DMS 273 (cell line): ENCODE measurements at regions not wholly inside any gene's neighbourhood (a gene's known extent, or its start where the extent isn't known, plus 50 kb on each side); places are given as distances from the start of the nearest gene placed in this dataset.

Experiments used
- DNase-seq: peaks from one replicate; lab custom pipeline; 2025; ENCODE audit not compliant: unreplicated experiment; lab: John Stamatoyannopoulos, UW

- DNase-seq: no peak
Measured at GRCh38 chr20:59458645-59459044, 145.7 kb upstream of the PHACTR3 start.

DNA sequence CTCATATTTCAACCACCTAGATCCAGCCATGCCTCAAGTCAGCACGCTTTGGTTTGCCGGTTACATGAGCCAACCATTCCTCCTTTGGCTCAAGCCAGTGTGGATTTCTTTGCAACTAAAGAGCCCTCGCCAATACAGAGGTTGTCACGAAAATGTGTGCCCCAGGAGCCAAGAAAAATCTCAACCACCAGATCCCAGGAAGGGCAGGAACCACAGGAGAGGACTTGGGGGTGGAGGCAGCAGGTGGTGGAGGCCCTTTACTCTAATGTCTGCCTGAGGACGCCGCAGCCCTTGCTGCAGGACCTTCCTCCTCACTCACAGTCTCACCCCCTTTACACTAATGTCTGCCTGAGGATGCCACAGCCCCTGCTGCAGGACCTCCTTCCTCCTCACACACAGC is 144.8 kb upstream of the PHACTR3 start:
- DNase-seq: no peak

GRCh38 chr20:59460352-59460751 is 144.0 kb upstream of the PHACTR3 start:
- no peak for DNase-seq

DNA sequence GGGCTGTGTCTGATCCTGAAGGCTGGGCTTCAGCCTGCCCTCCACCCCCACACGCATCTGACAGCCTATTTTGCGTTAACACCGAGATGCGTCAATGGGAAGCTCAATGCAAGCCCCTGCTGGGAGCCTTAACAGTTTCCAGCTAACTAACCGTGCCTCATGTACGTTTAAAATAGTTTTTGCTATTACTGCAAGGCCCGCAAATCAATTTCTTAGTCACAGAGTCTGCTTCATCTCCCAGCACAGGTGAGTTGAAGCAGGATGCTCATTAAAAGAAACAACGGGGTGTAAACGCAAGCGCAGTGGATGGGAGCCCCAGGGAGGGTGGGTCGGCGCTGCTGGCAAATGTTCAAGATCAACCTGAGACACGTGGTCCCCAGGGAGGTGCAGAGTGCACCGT is 142.8 kb upstream of the PHACTR3 start:
- no peak for DNase-seq

DNA sequence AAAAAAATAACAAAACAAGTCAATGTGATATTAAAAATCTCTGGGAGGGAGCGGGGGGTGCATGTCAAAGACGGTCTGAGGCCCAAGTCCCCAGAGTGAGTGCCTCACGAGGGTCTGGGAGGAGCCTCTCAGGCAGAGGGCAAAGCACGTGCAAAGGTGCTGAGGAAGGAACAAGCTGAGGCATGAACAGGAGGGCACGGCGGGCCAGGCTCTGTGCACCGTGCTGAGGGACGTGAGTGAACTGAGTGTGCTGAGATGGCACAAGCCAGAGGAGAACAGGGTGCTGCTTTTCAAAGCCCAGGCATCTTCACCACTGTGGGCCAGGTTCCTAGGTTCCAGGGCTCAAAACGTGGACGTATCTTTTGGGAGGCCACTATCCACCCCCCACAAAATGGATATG is 142.1 kb upstream of the PHACTR3 start:
- DNase-seq: no peak

DNA sequence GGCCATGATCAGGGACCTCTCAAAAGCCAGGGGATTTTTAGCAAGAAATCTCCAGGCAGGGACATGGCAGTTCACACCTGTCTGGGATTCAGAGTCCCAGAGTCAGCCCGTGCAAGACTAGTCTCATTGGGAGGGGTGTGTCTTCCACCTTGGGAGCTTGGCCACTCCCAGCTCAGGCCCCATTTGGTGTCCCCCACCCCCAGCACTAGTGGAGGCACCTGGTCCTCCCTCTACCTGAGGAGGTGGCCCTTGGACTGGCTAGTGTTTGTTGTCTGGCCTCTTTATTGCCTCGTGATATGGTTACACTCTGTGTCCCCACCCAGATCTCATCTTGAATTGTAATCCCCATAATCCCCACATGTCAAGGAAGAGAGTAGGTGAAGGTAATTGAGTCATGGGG is 140.8 kb upstream of the PHACTR3 start:
- DNase-seq: no peak

DNA sequence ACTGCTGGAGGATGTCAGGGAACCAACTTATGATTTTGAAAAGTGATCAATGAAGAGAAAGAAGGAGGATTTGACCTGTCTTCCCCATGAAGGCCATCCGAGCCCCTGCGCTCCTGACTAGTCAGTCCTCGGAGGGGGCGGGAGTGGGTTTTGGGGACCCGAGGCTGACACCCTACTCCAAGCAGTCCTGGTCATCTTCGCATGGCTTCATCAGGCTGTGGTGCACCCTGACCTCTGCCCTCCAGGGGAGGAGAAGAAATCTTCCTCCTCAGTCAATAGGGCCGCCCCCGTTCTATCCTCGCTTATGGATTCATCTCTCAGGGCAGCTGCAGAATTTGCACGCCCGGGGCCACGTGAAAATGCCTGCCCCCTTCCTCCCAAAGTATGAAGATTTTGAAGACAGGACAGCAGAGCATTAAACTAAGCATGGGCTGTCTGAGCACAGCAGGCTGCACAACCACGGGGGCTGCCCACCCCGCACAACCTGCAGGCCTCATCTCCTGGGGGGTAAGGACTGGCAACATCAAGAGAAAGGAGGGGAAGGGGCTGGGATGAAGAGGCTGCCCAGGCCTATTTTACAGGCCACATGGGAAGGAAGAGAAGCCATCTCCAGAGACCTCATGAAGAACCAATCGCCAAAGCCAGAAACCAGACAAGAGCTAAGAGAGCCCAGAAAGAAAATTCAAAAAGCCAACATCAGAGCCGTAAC is 138.1 kb upstream of the PHACTR3 start:
- no peak for DNase-seq

- no peak for DNase-seq
Measured at GRCh38 chr20:59468831-59469230, 135.5 kb upstream of the PHACTR3 start.

- DNase-seq: no peak
Measured at GRCh38 chr20:59469267-59470252, 134.8 kb upstream of the PHACTR3 start.

DNA sequence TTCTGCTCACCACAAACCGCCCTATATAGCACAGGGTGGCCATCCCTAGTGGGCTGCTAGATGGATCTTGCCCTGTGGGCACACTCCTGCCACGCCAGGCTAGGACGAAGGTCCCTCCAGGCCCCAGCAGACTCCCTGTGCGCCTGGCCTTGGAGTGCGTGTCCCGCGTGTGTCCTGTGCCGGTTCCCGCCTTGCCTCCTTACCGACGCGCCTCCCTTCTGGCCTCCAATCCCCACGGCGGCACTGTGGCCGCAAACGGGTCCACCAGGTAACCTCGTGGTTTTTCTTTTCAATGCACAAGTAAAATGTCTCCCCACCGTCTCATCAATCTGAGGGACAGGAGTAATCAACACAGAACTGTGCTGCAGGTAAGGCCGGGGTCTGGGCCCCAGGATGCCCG is 133.8 kb upstream of the PHACTR3 start:
- no peak for DNase-seq

- DNase-seq: no peak
Measured at GRCh38 chr20:59471653-59472421, 132.5 kb upstream of the PHACTR3 start.

DNA sequence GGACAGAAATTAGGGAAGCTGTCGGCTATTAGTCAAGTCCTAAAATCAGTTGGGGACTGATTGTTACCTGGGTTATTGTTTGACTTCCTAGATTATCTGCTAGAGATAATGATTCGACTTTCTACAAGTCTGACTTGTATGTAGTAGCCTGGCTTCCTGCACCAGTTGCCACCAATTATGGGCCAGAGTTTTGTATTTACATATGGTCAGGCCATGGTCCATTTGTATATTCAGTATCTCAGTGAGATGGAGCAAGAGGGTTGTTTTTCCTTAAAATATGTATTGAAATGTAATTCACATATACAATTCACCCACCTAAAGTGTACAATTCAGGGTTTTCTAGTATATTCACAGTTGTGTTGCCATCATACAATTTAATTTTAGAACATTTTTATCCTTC is 130.6 kb upstream of the PHACTR3 start:
- DNase-seq: no peak

GRCh38 chr20:59481067-59481466 is 123.3 kb upstream of the PHACTR3 start:
- peak; percentile 44 for DNase-seq

- no peak for DNase-seq
Measured at GRCh38 chr20:59481477-59482018, 122.8 kb upstream of the PHACTR3 start.

GRCh38 chr20:59482351-59483187 is 121.8 kb upstream of the PHACTR3 start:
- DNase-seq: no peak

GRCh38 chr20:59483481-59483880 is 120.9 kb upstream of the PHACTR3 start:
- DNase-seq: no peak

DNA sequence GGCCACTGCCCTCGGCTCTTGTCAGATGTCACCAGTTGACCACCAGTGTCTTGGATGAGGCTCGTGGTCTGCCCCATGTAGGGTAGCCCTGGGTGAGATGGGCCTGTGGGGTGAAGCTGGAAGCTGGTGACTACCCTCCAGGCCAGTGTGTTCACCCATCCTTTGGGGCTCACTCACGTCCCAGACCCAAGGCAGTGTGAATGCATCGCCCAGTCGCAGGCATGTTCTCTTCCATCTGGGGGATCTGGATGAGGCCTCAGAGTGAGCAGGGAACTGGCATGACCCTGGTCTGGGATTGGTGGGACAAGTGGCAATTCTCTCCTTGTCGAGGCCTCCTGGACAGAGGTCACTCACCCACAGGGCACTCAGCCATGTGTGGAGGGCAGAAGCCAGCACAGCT is 120.1 kb upstream of the PHACTR3 start:
- DNase-seq: no peak

- peak; percentile 45 for DNase-seq
Measured at GRCh38 chr20:59485576-59486454, 118.5 kb upstream of the PHACTR3 start.

DNA sequence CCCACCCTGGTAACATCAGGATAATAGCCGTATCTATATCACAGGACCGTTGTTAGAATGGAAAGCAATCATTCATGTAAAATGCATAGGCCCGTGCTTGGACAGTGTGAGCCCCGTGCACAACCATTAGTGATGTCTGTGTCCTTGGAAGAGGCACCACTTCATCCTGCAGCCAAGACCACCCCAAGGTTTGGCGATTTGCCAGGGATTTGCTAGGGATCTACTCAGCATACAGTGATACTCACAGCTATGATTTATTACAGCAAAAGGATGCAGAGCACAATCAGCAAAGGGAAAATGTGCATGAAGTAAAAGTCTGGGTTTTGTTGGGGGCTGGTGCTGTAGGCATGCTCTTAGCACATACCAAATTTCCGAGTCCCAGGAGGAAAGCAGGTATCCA is 115.9 kb upstream of the PHACTR3 start:
- DNase-seq: peak; percentile 13
